ENCODE measurements at regions not wholly inside any gene's neighbourhood (a gene's known extent, or its start where the extent isn't known, plus 50 kb on each side); places are given as distances from the start of the nearest gene placed in this dataset.

DNA sequence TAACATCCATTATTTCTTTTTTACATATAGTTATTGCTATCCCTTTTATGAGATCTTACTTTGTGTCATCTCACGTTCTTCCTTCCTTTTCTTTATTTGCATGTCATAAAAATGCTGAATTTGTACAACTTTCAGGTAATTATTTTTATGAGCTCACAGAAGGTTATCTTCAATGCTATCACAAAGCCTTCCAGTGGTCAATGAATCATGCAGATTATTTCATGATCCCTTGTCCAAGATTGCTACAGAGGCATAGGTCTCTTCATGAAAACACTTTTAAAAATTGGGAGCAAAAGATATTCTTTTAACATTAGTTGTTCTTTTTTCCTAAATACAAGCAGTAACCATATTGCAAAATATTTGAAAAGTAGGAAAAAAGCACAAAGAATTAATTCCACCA lies 880.1 kb upstream of the NR2F2 start:
- TF ChIP-seq CTCF (IDR thresholded peaks at IDR 0.05) (no peak), POLR2AphosphoS5 (IDR thresholded peaks at IDR 0.05) (no peak), POLR2A (IDR thresholded peaks at IDR 0.05) (no peak)

Measured in suprapubic skin (tissue), 4 donors.